Prostate gland (tissue), 2 donors: ENCODE measurements at regions not wholly inside any gene's neighbourhood (a gene's known extent, or its start where the extent isn't known, plus 50 kb on each side); places are given as distances from the start of the nearest gene placed in this dataset.

Experiments
- CTCF ChIP-seq, 4 experiments: fragments of 200-600 bp in 2 of 4; fragments of 450-650 bp in 2 of 4; sonication (generic) in 2 of 4; IDR thresholded peaks; 1 replicate in 3 of 4; 2 replicates in 1 of 4; pipeline ENCODE4 v1.5.1; 2016 to 2019; ENCODE audit warnings: antibody characterized with exemption in 4 of 4, mild to moderate bottlenecking in 2 of 4, moderate library complexity in 2 of 4
- POLR2A ChIP-seq: fragments of 450-650 bp; IDR thresholded peaks from one replicate; pipeline ENCODE4 v1.6.1; 2016; ENCODE audit warnings: antibody characterized with exemption, mild to moderate bottlenecking

- TF ChIP-seq POLR2A: no peak
- TF ChIP-seq CTCF (IDR thresholded peaks at IDR 0.05): no peak
Observed at GRCh38 chr16:87044829-87045228, 272.4 kb downstream of the C16orf95 start.
